Cerebellar cortex (tissue), 1 donor: ENCODE measurements at regions not wholly inside any gene's neighbourhood (a gene's known extent, or its start where the extent isn't known, plus 50 kb on each side); places are given as distances from the start of the nearest gene placed in this dataset.

Source experiments
- DNase-seq: peaks from one replicate; pipeline ENCODE4 v3.0.0-alpha.2; 2015; ENCODE audit warnings: low spot score

DNA sequence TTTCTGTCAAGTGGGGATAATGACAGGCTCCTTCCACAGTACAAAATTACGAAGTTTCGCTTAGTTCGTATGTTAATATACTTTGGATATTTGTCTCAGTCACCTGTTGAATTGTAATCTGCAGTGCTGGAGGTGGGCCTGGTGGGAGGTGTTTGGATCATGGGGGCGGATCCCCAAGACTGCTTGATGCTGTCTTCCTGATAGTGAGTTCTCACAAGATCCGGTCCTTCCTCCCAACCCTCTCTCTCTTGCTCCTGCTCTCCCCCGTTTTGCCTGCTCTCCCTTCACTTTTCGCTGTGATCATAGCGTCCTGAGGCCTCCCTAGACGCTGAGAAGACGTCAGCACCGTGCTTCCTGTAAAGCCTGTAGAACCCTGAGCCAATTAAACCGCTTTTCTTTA, 97.1 kb upstream of the EPB41L3 start:
- DNase-seq = no peak

DNA sequence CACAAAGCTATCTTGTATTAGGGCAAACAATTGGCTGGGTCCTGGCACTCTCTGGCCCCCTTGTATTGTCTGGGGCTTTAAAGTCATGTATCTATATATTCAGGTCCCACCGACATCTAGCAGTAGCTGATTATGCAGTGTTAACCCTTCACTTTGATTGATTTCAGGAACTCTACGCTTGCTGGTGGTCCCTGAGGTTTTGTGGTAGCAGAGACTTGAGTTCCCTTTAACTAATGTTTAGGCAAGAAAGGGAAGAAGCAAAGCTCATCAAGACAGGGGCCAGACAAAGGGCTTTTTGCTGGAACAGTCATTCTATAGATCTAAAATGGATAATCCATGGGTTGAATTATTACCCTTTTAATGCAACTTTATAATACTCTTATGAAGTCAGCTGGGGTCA, 95.3 kb upstream of the EPB41L3 start:
- DNase-seq = no peak

DNA sequence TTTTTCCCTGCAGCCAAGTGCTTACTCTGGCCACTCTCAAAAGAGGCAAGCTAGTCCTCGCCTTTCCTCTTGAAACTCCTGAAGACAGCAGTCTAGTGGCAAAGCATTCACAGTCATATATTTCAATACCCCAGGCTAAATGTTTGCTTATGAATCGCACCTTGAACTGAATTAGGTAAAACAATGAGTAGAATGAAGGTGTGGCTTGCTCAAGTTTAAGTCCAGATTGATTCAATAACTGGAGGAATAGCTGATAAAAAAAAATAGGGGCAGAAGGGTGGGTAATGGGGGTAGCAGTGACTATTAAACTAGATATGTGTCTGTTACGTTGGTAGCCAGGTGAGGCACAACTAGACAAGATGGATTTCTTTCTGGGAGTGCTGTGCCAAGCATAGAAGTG, 88.2 kb upstream of the EPB41L3 start:
- no peak for DNase-seq

DNA sequence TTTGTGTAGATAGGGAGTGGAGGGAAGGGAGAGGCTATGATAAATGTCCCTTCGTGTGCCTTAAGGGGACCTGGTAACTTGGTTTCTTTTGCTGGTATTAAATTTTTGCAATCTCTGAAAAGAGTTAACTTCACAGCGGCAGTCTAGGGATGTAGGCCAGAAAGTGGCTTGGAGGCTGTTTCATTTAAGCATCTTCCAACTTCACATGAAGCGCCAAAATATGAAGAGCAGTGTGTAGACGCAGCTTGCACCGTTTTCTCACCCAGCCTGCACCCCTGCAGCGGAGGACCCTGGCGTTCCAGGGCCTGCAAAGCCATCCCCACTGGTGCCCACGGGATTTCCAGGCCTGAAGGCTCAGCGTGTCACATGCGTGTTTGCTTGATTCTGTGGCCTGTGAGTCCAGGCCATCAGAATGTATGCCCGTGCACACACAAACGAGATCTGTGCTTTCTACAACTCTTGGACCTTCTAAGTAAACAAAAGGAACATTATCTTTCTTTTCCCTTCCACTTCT, 87.2 kb upstream of the EPB41L3 start:
- DNase-seq = no peak

DNA sequence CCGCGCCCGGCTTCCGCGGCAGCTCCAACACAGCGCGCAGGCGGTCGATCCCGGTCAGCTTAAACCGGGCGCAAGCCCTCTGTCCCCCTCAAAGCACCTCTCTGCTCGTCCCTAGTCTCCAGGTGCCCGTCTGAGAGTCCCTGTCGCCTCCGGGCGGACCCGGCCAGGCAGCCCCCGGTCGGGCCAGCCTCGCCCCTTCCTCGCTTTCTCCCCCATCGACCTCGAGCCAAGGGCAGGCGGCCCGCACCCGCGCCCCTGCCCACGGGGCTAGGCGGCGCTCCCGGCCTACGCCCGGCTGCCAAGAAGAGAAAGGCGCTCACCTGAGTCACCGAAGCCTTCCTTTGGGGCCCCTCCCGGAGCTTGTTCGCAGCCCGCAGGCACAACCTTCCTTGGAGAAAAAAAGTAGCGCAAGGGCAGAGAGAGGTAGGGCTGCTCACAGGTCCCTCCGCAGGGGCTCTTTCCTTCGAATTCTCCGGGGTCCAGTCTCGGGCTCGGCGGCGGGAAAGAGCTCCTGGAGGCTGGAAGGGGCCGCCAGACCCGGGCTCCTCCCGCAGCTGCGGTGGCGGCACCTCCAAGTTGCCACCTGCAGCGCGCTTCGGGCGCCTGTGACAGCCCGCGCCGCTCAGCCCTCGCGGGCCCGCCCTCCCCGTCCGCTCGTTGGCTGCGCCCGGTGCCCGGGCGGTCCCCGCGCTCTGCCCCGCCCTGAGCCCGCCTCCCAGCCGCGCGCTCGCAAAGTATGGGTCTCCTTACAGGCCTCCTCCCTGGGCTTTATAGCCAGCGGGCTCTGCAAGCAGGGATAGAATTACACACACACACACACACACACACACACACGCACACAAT, 86.5 kb upstream of the EPB41L3 start:
- peak; percentile 80 for DNase-seq

DNA sequence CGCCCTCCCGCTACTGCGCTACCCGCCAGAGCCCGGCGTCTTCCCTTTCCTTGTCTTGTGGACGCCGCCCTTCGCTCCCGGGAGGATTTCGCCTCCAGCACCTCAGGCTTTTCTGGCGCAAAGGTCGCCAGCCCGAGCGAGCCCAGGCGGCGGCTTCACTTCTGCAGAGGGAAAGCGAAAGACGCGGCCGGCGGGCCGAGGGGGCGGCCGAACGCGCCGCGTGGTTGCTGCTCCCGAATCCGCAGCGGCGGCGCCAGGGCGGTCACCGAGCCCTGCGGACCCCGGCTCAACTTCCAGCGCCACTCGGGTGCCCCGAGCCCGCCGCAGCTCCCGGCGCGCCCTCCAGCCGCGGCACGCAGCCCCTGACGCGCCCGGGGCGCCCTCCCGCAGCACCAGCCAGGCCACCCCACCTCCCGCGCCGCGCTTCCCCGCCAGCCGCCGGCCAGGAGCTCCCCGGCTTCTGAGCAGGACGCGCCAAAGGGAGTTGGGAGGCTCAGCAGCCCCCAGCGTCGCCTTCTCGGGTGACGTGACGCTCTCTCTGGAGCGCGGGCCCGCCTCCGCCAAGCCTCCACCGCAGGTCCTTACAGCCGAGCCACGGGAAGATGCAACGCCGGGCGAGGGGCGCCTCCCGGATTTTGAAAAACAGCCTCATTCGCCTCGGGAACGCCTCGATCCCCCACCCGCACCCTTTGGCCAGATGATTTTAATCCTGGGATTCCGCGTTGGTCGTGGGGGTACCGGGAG, 84.9 kb upstream of the EPB41L3 start:
- peak; percentile 43 for DNase-seq

DNA sequence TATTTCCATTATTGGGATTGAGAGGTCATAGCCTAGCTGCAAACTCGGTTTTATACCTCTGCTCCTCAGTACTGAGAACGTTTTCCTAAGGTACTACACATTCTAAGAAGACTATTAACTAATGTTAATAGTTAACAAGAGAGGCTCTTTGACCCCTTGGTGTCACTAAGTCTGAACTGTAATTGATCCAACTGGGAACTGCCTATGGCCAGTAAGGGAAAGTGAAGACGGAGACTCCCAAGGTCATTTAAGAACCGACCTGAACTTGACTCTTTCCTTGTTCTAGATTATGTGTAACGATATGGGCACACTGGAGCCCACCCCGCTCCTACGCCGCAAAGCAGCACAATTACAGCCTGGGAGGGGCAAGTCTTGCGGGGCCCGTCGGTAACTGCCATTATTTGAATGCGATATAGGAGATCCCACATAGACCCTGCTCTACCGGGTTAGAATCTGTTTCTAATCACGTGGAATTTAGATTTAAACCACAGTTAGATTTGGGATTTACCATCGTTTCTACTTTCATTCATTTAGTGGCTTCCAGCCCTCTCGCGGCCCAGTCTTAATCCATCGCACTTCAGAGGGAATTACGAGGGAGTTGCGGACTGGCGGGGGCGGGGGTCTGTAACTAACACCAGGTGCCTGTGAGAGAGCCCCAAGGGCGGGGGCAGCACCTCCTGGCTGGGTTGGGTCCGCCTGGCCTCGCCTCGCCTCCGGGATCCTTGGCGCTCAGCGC, 84.1 kb upstream of the EPB41L3 start:
- DNase-seq = no peak

DNA sequence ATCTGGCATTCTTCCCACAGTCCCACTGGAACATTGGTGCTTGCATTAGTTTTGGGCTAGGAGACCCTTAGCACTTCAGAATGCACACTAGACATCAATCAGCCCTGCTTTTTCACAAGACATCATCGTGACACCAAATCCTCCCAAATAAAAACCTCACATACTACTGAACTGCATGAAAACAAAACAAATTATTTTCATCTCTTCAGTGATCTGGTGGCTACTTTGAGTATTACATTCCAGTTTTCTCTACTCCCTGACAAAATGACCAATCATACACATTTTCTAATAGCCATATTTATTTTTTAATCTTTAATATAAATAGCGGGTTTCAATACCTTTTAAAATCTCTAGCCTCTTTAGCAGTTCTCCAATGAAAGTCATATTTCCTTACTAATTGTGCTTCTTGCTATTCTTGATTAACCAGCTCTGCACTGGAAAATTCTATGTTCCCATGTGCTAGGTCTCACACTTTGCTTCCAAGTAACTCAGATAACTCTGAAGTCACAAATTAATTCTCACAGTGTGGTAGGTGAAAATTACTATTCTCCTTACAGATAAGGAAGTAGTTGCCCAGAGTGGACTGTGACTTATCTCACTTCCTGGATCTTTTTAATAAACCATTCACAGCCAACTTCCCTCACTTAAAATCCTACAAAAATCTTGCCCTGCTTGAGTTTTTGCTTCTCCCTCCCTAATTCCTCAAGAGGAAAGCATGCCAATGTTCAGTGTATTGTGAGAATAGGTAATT, 82.5 kb upstream of the EPB41L3 start:
- no peak for DNase-seq

DNA sequence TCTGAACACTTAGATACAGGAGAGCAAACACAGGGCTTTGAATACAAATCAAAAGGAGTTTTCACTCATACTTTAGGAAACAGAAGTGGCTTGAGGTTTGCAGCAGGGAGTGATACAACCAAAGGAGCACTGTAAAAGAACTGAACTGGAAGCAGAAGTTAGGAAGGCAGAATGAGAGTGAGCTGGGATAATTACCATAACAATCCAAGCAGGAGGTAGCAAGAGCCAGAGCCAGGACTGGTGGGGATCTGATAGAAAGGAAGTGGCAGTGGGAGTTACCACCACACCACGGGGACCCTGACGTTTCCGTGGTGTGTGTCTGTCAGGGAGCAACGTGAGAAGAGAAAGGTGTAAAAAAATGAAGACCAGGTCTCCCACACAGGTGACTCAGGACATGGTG, 81.3 kb upstream of the EPB41L3 start:
- DNase-seq = no peak

DNA sequence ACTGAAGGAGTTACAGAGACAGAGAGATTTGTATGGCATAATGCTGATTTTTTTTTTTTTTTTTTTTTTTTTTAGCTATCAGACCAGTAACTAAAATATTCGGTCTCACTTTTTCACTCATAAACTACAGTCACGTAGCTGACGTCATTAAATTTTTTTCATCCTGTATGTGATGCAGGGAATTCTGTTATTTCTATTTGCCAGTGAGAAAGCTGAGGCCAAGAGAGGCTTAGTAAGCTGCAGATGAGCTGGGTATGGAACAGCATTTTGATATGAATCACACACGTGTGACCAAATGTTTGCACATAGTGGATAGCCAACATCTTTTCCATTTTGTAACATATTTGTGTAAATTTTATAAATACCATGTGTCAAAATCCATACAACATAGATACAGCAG, 79.1 kb upstream of the EPB41L3 start:
- DNase-seq = no peak

DNA sequence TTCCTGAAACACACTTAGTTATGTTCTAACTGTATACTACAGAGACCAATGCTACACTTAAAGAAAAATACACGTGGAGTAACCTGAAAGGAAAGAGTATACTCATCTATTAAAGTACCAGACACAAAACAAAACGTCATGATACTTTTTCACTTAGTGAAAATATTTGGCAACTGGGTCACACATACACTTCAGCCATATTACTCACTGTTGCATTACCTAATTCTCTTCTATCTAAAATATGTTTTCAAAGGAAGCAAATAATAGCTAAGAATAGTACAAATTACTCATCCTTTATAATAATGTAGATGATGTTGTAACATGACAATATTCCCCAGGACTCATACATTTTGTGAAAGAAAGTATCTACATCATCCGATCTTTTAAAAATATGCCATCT, 76.5 kb upstream of the EPB41L3 start:
- DNase-seq = no peak

DNA sequence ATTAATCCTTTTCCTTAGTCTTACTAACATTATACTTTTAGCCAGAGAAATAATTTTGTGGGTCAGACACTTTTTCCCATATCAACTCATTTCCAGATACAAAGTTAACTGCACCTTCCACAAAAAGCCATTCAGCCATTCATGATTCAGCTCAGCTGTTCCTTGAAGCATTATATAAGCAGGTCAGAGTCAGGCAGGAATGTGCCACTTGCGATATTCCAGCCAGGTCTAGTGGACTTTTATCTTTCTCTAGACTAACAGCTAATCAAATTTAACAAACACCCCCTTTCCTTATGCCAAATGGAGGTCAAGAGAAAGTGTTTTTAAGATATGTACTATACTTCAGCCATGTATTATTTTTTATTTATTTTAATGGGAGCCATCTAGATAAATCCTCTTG, 75.6 kb upstream of the EPB41L3 start:
- peak; percentile 77 for DNase-seq

DNA sequence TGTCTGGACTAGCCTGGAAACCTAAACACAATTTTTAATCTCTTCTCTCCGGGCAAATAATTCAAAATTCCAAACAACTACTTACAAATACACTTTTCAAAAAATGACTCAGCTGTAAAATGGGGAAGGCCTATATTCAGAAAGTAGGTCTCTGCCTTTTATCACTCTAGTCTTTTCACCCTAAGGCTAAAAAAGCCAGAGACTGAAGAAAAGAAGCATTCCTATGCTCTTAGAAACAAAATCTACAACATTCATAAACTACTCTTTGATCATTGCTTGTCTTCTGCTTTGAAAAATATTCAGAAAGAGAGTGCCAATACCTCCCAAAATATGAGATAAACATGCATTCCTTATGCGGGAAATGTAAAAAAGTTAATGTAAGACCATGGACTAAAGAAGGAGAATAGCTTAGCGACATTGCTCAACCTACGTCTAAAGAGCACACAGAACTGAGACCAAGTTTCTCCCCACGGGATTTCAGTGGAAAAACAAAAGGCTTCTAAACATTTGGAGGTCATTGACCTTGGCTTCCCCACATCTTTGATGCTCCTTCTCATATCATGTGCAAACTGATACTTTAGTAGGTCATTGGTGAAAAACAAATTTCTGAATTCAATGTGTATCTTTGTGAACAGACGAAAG, 74.4 kb upstream of the EPB41L3 start:
- DNase-seq = no peak

DNA sequence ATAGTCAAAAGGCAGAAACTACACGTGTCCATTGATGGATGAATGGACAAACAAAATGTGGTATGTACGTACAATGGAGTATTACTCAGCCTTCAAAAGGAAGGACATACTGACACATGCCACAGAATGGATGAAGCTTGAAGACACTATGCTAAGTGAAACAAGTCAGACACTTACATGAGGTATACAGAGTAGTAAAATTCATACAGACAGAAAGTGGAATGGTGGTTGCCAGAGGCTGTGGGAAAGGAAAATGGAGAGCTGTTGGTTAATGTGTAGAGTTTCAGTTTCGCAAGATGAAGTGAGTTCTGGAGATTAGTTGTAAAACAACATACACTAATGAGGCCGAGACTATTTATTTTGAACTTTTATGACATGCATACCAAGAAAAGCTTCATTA, 67.4 kb upstream of the EPB41L3 start:
- DNase-seq = no peak

DNA sequence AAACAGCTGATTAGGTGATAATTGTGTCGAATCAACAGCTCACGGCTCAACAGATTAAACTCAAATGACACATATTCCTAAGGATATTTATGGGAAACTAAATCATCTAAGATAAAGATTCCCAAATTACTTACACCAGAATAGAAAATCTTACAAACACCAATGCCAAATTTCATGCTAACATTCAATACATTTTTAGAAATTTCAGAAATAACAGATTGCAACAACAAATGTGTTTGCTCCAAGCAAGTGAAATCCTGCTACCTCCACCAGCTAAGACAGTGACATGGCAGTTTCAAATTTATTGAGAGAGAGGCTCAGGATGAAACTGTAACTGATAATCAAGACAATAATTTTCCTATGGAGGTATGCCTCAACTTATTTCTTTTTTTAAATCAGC, 65.0 kb upstream of the EPB41L3 start:
- DNase-seq = no peak

DNA sequence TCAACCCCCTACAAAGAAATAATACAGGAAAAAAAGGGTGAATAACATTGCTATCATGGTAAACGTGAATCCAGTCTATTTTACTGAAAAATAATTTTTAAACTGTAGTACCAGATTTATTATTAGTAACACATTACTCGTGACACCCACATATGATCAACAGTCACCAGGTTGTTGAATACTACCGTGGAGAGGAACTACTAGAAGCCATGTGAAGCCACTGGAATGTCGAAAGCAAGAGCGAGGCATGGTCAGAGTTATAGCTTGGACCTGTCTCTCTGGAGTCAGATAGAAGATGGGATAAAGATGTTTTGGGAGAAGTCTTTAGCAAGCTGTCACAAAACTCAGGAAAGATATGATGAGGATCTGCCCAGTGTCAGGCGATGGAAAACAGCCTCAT, 63.2 kb upstream of the EPB41L3 start:
- no peak for DNase-seq

DNA sequence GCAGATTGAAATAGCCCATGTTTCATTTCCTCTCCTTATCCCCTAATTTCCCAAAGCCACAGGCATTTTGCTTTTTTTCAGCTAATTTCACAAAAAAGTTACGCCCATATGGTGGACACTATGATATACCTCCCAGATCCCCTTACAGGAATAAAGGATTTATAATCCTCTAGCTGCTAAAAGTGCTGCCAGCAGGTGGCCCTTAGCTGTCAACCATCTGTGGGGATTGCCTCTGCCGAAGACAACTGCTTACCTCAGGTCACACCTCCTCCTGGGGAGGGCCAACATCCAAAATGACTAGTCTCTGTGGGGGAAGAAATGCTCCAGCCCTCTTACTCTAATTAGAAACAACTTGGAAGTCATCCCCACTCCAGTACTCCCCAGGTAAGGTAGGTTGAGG, 61.0 kb upstream of the EPB41L3 start:
- DNase-seq = no peak

DNA sequence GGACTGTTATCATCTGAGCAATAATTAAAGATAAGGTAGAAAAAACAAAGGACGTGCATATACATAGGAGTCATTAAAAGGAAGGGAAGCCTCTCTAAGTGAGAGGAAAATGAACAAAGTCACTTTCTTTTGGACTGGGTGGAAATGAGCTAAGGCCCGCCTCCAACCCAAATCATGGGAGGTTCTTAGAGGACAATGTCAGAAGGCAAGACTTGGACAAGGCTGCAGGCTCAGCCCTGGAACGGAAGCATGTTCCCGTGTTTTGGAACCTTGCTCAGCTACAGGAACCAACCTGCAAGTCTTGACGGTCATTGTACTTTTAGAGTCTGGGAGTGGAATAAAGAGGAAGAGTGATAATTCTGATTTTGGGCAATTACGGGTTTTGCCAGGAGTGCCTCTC, 59.4 kb upstream of the EPB41L3 start:
- DNase-seq = peak; percentile 29

DNA sequence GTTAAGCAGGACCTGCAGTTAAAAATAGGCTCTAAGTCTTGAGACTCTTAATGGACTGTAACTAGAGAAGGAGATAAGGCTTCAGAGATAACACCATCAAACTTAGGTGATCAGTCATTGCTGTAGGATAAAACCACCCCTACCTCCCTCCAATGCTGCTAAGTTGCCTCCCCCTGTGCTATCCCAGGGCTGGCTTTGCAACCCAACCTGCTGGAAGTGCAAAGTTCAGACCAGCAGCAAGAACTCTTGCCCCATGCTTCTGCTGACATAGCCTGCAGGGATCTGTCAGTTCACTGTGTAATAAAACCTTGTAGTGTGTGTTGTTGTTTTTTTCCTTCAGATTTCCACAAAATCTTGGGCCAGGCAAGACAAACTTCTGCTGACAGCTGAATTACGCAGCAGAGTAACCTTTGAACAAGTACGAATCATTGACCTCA, 57.4 kb upstream of the EPB41L3 start:
- DNase-seq = peak; percentile 31

DNA sequence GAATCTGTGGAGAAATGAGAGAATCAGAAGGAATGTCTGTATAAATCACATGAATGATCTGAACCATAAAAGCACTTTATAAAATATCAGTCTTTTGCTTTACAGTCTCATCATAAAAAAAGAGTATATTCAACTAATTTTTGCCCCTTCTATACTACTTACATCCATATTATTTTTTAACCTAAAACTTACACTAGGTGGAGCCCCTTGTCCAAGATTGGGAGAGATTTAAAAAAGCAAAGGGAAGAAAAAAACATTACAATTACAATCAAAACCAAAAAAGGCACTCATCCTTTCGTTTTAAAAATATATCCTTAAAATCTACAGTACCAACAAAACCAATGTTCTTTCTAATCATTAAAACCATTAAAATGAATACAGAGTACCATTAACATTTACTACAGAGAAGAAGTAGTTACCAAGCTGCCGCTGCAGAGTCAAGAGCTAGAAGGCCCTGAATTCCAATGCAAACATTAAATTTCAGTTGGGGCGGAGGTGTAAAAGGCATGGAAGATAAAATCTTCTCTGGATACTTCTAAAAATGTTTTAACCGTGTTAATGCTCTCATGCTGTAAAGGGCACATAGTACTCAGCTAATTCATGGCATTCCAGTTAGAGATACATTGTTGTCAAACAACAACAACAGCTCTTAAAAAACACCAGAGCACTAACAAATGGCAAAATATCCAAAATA, 56.7 kb upstream of the EPB41L3 start:
- DNase-seq = peak; percentile 68

DNA sequence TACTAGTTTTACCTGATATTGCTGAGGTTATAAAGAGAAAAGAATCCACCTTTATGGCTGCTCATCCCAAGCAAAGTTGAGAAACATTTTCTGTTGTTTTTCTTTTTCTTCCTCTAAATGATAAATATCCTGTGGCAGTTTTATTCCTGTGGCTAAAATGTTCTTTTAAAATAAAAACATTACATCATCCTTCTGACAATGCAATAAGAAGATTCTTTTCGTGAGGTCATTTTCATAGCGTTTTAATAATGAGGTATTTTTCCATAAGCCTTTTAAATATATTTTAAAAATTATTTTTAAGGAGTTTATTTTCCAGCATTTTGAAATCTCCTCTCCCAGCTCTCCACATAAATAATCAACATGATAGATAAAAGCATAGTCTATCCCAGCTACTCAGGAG, 52.8 kb upstream of the EPB41L3 start:
- no peak for DNase-seq
